ENCODE measurements at regions not wholly inside any gene's neighbourhood (a gene's known extent, or its start where the extent isn't known, plus 50 kb on each side); places are given as distances from the start of the nearest gene placed in this dataset.
"Not testable (repeated sequence)": the region's sequence is repeated elsewhere in the genome, so short reads cannot be mapped to it uniquely, and the experiment has no call there.

DNA sequence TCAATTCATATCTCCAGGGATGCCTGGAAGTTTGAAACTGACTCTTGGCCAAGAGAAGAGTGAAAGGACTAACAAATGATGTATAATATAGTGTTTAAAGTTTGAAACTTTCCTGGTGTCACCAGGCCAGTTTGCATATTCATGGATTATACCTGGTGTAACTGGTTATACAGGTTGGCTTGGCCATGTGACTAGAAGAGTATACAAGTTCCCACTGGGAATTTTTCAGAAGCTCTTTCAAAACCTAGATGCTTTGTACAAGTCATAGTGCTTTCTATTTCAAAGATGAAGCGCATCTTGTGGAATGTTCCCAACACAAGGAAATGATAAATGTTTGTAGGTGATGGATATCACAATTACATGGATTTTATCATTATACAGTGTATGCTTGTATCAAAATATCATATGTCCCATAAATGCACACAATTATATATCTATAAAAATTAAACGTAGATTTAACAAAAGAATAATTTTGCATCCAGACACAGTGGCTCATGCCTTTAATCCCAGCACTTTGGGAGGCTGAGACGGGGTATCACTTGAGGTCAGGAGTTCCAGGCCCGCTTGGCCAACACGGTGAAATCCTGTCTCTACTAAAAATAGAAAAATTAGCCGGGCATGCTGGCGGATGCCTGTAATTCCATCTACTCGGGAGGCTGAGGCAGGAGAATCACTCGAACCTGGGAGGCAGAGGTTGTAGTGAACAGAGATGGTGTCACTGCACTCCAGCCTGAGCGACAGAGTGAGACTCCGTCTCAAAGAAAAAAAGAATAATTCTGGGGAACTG is 1420.2 kb downstream of the GRIK2 start:
- DNase-seq, result no peak

GRCh38 chr6:102812242-102812641 is 1418.7 kb downstream of the GRIK2 start:
- DNase-seq, result no peak

DNA sequence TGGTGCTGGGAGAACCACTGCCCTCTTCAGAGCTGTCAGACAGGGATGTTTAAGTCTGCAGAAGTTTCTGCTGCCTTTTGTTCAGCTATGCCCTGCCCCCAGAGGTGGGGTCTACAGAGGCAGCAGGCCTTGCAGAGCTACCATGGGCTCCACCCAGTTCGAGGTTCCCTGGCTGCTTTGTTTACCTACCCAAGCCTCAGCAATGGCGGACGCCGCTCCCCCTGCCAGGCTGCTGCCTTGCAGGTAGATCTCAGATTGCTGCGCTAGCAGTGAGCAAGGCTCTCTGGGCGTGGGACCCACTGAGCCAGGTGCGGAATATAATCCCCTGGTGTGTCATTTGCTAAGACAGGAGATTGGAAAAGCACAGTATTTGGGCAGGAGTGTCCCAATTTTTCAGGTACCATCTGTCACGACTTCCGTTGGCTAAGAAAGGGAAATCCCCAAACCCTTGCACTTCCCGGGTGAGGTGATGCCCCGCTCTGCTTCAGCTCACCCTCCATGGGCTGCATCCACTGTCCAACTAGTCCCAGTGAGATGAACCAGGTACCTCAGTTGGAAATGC is 1415.5 kb downstream of the GRIK2 start:
- DNase-seq, result not testable (repeated sequence)

DNA sequence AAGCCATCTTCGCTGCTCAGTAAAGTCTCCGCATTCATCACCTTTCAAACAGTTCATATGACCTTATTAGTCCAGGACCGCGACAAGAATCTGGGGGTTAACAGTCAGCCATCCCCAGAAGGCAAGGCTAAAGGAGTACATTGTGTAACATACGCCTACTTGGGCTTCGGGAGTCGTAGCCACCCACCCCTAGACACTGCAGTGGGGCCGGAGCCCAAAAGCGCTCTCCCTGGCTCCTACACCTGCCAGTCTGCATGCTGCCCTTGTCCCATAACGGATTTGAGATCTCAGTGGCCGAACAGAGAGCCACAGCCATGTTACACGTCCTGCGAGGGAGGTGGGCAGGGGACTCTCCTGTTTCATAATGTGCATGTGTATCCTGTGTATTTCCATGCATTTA is 1405.5 kb downstream of the GRIK2 start:
- no peak for DNase-seq

GRCh38 chr6:102798636-102799035 is 1405.1 kb downstream of the GRIK2 start:
- DNase-seq, result no peak

DNA sequence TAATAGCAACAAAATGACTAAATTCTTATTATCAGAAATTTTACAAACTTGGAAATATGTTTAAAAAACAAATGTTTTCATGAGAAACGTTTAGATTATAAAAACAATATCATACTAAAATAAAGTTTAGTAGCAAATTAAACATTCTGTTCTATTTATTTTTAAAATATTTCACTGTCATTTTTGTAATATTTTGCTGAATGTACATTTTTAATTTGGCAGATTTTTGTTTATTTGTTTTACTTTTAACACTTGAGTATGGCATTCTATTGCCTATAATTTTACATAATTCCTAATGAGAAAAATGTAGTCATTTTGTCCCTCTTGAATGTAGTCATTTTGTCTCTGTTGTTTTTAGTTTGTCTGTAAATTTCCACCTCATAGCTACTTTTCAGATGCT is 1400.2 kb downstream of the GRIK2 start:
- DNase-seq, result no peak

DNA sequence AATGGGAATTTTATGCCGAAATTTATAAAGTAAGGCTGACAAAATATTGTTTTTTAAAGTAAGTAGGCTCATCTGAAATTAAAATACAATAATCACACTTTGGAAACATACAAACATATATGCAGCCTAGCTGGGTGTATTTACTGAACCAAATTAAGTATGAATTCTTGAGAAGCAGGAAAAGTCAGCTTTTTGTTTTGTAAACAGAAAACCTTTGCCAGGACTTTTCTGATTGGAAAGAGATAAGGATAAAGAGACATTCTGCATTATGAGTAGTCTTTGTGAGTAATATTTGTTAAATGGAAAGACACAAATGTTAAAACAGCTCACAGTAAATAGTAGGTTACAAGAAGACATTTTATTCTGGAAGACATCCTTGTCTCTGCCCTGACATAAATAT is 1380.8 kb downstream of the GRIK2 start:
- DNase-seq, result no peak

DNA sequence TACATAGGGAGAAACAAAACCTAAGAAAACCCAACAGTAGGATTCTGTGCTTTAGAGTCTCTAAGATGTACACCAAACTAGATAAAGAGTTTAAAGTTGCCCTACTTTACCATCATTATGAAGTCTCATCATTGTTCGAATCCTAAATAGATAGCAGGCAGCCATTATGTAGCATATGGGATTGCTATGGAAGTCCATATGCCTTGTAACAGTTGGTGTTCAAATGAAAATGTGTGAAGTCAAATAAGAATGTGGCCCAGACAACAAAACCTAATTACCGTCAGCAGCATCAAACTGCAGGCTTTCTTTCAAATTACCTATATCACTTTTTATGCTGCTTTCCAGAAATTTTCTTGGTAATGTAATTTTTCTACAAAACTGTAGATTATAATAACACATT is 1380.1 kb downstream of the GRIK2 start:
- no peak for DNase-seq

DNA sequence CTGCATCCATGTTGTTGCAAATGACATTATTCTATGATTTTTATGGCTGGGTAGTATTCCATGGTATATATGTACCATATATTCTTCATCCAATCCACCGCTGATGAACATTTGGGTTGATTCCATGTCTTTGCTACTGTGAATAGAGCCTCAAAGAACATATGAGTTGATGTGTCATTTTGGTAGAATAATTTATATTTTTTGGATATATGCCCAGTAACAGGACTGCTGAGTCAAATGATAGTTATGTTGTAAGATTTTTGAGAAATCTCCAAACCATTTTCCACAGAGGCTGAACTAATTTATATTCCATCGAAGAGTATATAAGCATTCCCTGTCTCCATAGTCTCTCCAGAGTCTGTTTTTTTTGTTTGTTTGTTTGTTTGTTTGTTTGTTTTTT is 1373.5 kb downstream of the GRIK2 start:
- no peak for DNase-seq

- DNase-seq, result no peak
Measured at GRCh38 chr6:102764317-102764716, 1370.8 kb downstream of the GRIK2 start.

DNA sequence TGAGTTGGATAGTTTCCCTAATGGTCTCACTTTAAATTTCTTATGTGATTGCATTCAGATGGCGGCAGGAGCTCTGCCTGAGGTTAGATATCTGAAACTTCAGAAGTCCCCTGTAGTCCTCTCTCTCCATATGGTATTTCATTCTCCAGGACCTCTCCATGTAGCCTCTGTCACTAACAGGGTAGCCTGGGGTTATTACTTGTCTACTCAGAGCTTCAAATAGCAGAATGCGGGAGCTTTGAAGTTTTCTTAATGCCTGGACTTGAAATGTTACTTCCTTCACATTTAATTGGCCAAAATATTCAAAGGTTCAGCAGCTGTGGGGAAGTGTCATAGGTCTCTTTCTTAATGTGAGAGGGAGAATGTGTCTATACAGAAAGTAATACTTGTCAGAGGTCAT is 1370.4 kb downstream of the GRIK2 start:
- no peak for DNase-seq

- no peak for DNase-seq
Measured at GRCh38 chr6:102761872-102762271, 1368.4 kb downstream of the GRIK2 start.

- DNase-seq, result no peak
Measured at GRCh38 chr6:102759415-102759814, 1365.9 kb downstream of the GRIK2 start.

DNA sequence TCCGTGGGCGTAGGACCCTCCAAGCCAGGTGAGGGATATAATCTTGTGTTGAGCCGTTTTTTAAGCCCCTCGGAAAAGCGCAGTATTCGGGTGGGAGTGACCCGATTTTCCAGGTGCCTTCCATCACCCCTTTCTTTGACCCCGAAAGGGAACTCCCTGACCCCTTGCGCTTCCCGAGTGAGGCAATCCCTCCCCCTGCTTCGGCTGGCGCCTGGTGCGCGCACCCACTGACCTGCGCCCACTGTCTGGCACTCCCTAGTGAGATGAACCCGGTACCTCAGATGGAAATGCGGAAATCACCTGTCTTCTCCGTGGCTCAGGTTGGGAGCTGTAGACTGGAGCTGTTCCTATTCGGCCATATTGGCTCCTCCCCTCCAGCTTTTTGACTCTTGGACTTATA is 1365.0 kb downstream of the GRIK2 start:
- not testable (repeated sequence) for DNase-seq

- no peak for DNase-seq
Measured at GRCh38 chr6:102749210-102749971, 1355.9 kb downstream of the GRIK2 start.

GRCh38 chr6:102746941-102747340 is 1353.4 kb downstream of the GRIK2 start:
- no peak for DNase-seq

DNA sequence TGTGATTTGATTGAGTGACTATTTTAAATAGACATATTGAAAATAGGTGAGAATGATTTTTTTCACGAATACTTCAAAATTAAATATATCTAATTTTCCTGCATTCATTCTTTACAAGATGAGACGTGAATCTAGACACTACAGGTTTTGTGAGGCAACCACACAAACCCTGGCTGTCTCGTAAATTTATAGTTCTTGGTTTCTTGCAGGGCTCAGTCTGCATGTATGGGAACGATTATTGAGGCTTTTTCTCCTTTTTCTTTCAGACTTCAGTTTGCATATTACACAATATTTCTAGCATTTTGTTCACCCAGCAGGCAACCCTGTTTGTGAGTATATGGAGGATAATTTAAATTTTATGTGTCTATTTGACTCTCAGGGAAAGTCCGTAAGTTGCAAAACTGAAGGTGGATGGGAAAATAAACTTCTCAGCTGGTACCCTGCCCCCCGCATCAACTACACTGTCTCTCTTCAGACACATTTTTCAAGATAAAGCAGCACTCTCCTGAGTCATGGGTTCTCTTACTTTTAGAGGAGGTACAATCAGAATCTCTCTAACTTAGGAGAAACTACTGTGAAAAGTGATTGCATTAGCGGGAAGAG is 1349.3 kb downstream of the GRIK2 start:
- DNase-seq, result no peak

GRCh38 chr6:102742028-102742427 is 1348.5 kb downstream of the GRIK2 start:
- DNase-seq, result no peak

DNA sequence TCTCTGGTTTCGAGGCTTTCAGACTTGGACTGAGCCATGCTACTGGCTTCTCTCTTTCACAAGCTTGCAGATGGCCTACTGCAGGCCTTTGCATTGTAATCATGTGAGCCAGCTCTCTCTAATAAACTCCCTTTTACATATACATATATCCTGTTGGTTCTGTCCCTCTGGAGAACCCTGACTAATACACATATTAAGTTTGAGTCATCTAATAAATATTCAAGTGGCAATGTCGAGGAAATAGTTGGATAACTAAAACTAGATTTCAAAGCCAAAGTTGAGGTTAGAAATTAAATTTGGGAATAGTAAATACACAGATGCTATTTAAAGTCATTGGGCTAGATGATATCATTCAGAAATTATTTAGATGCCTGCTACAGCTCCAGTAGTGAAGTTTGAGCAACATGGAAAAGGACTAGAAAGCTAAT is 1343.4 kb downstream of the GRIK2 start:
- no peak for DNase-seq

GRCh38 chr6:102732898-102733297 is 1339.4 kb downstream of the GRIK2 start:
- DNase-seq, result no peak

DNA sequence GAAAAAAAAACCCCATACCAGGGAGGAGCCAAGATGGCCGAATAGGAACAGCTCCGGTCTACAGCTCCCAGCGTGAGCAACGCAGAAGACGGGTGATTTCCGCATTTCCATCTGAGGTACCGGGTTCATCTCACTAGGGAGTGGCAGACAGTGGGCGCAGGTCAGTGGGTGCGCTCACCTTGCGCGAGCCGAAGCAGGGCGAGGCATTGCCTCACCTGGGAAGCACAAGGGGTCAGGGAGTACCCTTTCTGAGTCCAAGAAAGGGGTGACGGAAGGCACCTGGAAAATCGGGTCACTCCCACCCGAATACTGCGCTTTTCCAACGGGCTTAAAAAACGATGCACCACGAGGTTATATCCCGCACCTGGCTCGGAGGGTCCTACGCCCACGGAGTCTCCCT is 1328.6 kb downstream of the GRIK2 start:
- DNase-seq, result not testable (repeated sequence)

DNA sequence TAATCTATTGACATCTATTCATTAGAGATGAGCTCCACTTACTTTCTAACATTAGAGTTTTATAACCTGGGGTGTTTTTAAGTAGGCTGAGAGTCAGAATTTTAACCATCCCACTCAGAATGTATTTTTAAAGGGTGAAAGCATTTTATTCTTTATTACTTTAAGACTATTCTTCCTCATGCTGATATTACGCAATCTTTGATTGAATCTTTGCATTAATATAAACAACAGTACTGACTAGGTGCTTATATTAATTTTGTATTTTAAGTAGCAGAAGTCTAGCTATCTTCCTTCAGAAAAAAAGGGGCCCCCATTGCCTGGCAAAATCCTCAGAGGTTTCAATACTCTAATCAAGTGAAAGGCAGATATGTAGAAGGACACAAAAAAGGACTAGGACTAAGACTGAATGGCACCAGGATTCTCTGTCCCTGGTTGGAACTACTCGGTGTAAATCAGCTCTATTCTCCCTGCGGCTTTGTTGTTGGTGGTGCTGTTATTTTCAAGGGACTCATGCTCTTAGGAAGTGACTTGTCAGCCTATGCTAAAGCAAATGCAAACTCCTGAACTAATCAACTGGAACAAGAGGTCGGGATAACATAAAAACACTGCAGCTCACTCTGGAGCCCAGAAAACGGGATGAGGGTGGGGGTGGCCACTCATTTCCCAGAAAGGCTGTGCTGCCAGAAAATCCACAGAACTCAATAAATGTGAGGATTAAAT is 1324.4 kb downstream of the GRIK2 start:
- no peak for DNase-seq

GRCh38 chr6:102717252-102717651 is 1323.7 kb downstream of the GRIK2 start:
- no peak for DNase-seq
